Ovary (tissue), 7 donors: ENCODE measurements at regions not wholly inside any gene's neighbourhood (a gene's known extent, or its start where the extent isn't known, plus 50 kb on each side); places are given as distances from the start of the nearest gene placed in this dataset.

Experiments
- DNase-seq, 5 donors: peaks; one replicate each; pipeline ENCODE4 v3.0.0-alpha.2; 2019 to 2020
- H3K27ac ChIP-seq, 2 donors: fragments of 200-600 bp; one replicate each; pipeline versions ENCODE4 v1.5.1 to v1.8.0; 2019 to 2022
- H3K27me3 ChIP-seq: fragments of 200-600 bp; one replicate; pipeline ENCODE4 v1.8.0; 2022
- H3K36me3 ChIP-seq: fragments of 200-600 bp; sonication (generic); one replicate; pipeline ENCODE4 v1.5.1; 2019
- H3K4me1 ChIP-seq: one replicate; pipeline ENCODE4 v1.8.1; 2013; ENCODE audit warnings: mild to moderate bottlenecking, moderate library complexity; ENCODE audit not compliant: insufficient read depth
- H3K4me3 ChIP-seq: fragments of 200-600 bp; sonication (generic); one replicate; pipeline ENCODE4 v1.5.1; 2017
- H3K9me3 ChIP-seq, 2 donors: fragments of 200-600 bp in 1 of 2; sonication (generic) in 1 of 2; one replicate each; pipeline versions ENCODE4 v1.5.1 to v1.8.1; 2013 to 2019; ENCODE audit warnings: mild to moderate bottlenecking in 1 of 2, moderate library complexity in 1 of 2
- CTCF ChIP-seq, 3 donors: fragments of 450-650 bp in 2 of 3; fragments of 200-600 bp in 1 of 3; IDR thresholded peaks; one replicate each; pipeline versions ENCODE4 v1.5.1 to v1.8.0; 2016 to 2022; ENCODE audit warnings: antibody characterized with exemption in 3 of 3, mild to moderate bottlenecking in 1 of 3
- EP300 ChIP-seq: sonication (generic); formaldehyde crosslinking; IDR thresholded peaks from one replicate; pipeline ENCODE4 v1.6.1; 2017; ENCODE audit warnings: antibody characterized with exemption
- POLR2A ChIP-seq: fragments of 450-650 bp; IDR thresholded peaks from one replicate; pipeline ENCODE4 v1.6.1; 2017; ENCODE audit warnings: antibody characterized with exemption, mild to moderate bottlenecking, moderate library complexity
- WGBS, 3 donors: extraction: QIAGEN DNeasy Blood & Tissue Kit in 1 of 3; methylation state at CpG; one replicate each; pipeline versions ENCODE4 v1.1.5 to v1.1.7; 2013 to 2017; 5-methylcytosine and 5-hydroxymethylcytosine counted together
- intact Hi-C, 4 donors: fragments of 100-400 bp; cut with DNase I; formaldehyde crosslinking; loops; one replicate each; pipeline versions ENCODE4 v1.11.0 to v1.15.1; 2022 to 2023
- donor health status: DM: no; HTN: no; CAD: no; lungs with moderate emphysema.
- donor health status: DM: no; HTN: no; CAD: no.
- donor health status: Bipolar disorder and iron deficiency.
- donor health status: DM: no; HTN: no; CAD: no.
- donor health status: DM: yes; HTN: yes; CAD: no.

- Histone ChIP-seq H3K36me3 (no peaks in the 10 kb centered on the region), H3K4me3 (no peak overlapping the region), H3K9me3 (no peaks in the 10 kb centered on the region), H3K4me1 (no peaks in the 10 kb centered on the region), H3K27me3 (no peaks in the 10 kb centered on the region), H3K27ac (no peak overlapping the region)
- no peak for TF ChIP-seq CTCF (IDR thresholded peaks at IDR 0.05)
- no peak for TF ChIP-seq EP300
- no peak for TF ChIP-seq POLR2A
- no peak for DNase-seq
- WGBS, 3 donors, result 38 to 44% (median 42%) methylated on average over 17 of the region's 17 CpGs
- intact Hi-C loops, result no loop called here
Measured at GRCh38 chr14:106308839-106309389, 782.5 kb downstream of the TMEM121 start.

DNA sequence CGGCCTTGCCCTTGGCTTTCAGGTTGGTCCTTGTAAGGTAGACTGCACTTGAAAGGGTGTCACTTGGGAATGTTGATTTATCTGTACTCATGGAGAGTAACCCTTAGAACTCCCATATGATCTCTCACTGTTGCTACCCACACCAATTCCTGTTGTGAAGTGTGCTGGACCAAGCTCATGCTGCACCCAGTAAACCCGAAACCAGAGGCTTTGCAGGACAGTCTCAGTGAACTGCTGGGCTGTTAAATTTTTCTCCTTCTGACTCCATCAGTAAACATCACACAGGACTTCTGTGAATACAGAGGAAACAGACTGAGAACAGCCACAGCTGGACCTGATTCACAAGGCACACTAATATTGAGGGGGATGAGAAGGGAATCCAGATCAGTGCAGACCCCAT lies 783.0 kb downstream of the TMEM121 start:
- no peak for TF ChIP-seq POLR2A
- no peak for TF ChIP-seq CTCF (IDR thresholded peaks at IDR 0.05)
- no peak for TF ChIP-seq EP300
- H3K4me3 ChIP-seq, result no peak overlapping the region
- no peak overlapping the region for H3K27ac ChIP-seq
- no peak for DNase-seq
- intact Hi-C loops, result no loop called here
- no peaks in the 10 kb centered on the region for H3K27me3 ChIP-seq
- no peaks in the 10 kb centered on the region for H3K36me3 ChIP-seq
- WGBS, 3 donors, result 78 to 91% (median 82%) methylated on average over 2 of the region's 2 CpGs
- no peaks in the 10 kb centered on the region for H3K4me1 ChIP-seq
- no peaks in the 10 kb centered on the region for H3K9me3 ChIP-seq

DNA sequence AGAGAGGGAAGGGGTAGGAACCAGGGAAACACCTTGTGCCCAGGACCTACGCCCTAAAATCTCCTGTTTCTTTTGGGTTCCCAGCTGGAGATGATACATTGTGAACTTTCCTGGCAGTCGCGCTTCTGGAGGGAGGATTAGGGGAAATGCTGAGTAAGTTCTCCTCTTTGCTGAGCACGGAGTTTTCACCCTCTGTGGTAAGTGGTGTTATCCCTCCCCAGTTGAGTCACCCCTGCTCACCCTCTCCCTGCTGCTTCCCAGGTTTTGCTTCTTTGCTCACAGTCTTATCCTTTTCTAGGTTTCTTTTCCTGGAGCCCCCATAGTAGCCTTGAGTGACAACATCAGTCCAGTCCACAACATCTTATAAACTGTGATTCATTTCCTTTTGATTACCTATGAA lies 789.1 kb downstream of the TMEM121 start:
- Histone ChIP-seq H3K4me1 (no peaks in the 10 kb centered on the region), H3K36me3 (no peaks in the 10 kb centered on the region), H3K9me3 (no peaks in the 10 kb centered on the region), H3K4me3 (no peak overlapping the region), H3K27ac (no peak overlapping the region), H3K27me3 (no peaks in the 10 kb centered on the region)
- no peak for DNase-seq
- no peak for TF ChIP-seq EP300
- TF ChIP-seq CTCF (IDR thresholded peaks at IDR 0.05), result no peak
- no peak for TF ChIP-seq POLR2A
- 27 to 46% (median 35%) methylated on average over 4 of the region's 4 CpGs for WGBS, 3 donors
- intact Hi-C loops, result no loop called here

- Histone ChIP-seq H3K9me3 (no peaks in the 10 kb centered on the region), H3K4me1 (no peaks in the 10 kb centered on the region), H3K4me3 (no peak overlapping the region), H3K27me3 (no peaks in the 10 kb centered on the region), H3K27ac (no peak overlapping the region), H3K36me3 (no peaks in the 10 kb centered on the region)
- WGBS, 3 donors, result 41 to 45% (median 41%) methylated on average over 5 of the region's 5 CpGs
- intact Hi-C loops, result no loop called here
- DNase-seq, result no peak
- TF ChIP-seq EP300 (no peak), POLR2A (no peak), CTCF (IDR thresholded peaks at IDR 0.05) (no peak)
Measured at GRCh38 chr14:106317593-106317992, 791.2 kb downstream of the TMEM121 start.
